ENCODE measurements at regions not wholly inside any gene's neighbourhood (a gene's known extent, or its start where the extent isn't known, plus 50 kb on each side); places are given as distances from the start of the nearest gene placed in this dataset.
"Not testable (repeated sequence)": the region's sequence is repeated elsewhere in the genome, so short reads cannot be mapped to it uniquely, and the experiment has no call there.

DNA sequence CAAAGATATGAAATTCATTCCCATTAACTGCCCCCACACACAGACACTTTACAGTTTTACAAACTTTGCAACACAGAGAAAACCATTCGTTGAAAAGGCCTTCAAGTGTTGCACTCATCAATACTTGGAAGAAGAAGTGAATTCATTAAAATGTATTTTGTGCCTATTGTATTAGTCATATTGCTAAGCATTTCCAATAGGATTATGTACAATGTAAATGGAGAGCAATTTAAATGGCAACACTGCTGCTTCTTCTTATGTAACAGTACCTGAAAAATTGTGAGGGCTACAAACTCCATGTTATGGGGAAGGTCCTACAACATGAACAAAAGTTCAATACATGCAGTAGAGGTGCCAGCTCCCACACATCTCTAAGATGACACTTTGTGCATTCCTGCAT is 209.3 kb upstream of the POGK start:
- no peak for DNase-seq

DNA sequence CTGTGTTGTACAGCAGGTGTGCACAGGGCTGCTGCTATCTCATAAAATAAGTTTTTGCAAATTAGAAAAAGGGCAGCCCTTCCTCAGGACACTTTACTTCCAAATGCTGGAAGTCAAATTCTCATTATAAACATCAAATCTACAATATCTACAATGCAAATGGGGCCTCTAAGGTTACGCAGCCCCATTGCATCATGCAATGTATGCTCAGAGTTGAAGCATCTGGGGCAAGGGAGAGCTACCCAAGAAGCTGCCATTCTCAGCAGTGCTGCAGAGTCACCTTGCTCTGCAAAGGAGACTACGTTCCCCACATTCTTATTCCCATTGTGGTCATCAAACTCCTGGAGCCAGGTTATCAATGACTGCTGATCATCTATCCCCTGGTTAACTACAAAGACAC is 208.9 kb upstream of the POGK start:
- no peak for DNase-seq

DNA sequence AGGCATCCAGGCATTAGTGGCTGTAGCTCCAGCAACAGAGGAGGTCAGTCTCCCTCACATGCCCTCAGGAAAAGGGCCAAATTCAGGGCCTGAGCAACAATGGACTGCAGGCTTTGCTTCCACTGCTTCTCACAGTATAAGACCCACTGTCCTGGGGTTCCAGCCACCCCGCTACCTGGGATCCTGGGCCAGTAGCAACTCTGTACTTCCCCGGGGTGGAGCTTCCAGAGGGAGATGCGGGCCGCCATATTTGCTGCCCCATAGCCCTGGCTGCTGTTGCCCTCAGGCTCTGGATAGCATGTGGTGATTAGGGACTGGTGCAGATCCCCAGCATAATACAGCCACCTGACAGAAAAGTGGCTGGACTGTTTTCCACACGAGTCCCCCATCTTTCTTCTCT is 201.1 kb upstream of the POGK start:
- DNase-seq = no peak

DNA sequence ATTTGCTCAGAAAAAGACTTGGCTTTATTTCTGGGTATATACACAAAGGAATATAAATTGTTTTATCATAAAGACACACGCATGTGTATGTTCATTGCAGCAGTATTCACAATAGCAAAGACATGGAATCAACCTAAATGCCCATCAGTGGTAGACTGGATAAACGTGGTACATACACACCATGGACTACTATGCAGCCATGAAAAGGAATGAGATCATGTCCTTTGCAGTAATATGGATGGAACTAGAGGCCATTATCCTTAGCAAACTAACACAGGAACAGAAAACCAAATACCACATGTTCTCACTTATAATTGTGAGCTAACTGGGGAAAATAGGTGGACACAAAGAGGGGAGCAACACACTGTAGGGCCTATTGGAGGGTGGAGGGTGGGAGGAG is 182.0 kb upstream of the POGK start:
- not testable (repeated sequence) for DNase-seq

DNA sequence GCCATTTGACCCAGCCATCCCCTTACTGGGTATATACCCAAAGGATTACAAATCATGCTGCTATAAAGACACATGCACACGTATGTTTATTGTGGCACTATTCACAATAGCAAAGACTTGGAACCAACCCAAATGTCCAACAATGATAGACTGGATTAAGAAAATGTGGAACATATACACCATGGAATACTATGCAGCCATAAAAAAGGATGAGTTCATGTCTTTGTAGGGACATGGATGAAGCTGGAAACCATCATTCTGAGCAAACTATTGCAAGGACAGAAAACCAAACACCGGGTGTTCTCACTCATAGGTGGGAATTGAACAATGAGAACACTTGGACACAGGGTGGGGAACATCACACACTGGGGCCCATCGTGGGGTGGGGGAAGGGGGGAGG is 172.5 kb upstream of the POGK start:
- not testable (repeated sequence) for DNase-seq

DNA sequence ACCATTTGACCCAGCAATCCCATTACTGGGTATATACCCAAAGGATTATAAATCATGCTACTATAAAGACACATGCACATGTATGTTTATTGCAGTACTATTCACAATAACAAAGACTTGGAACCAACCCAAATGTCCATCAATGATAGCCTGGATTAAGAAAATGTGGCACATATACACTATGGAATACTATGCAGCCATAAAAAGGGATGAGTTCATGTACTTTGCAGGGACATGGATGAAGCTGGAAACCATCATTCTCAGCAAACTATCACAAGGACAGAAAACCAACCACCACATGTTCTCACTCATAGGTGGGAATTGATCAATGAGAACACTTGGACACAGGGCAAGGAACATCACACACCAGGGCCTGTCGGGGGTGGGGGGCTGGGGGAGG is 171.7 kb upstream of the POGK start:
- DNase-seq = not testable (repeated sequence)

DNA sequence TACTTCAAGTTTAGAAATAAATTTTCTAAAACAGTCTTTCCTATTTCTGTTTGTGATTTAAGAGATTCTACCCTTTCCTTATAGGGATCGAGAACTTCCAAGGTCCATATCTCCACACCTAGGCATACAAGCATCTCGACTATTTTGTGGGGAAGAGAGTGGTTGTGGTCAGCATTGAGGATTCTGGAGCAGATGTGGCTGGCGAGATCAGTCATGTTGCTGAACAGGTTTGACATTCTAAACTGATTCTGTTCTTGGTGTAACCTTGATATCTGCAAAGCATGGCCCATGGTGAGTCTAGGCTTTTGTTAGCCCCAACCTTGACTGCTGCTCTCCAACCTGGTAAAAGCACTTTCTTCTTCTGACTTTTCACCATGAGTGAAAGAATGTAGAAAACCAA is 167.6 kb upstream of the POGK start:
- DNase-seq = no peak

DNA sequence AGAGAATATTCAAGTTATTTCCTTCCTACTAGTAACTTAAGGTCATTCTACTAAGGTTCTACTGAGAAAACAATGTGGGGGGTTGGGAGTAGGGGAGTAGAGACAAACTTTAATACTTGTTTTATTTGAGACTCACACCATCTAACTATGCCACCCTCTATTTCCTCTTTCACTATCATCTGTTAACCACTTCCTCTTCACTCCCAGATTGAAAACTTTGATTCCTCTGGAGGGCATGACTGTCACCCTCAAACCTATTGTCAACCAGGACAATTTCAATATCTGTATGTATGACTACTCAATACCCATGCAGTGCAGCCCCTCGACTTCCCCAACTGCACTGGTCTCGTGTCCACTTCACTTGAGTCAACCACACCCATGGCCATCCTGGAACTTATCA is 165.6 kb upstream of the POGK start:
- no peak for DNase-seq

DNA sequence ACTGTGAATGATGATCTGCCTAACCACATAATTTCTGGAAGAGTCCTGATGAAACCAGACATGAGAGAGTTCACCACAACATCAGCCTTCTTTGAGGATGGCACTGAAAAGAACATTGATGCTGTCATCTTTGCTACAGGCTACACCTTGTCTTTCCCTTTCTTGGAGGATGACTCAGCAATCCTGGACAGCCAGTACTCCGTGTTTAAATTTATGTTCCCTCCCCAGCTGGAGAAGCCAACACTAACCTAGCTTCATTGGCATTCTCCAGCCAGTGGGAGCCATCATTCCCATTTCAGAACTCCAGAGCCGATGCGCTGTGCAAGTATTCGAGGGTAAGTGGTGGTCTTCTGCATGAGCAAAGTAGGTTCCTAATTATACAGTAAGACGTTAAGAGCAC is 164.1 kb upstream of the POGK start:
- DNase-seq = no peak

DNA sequence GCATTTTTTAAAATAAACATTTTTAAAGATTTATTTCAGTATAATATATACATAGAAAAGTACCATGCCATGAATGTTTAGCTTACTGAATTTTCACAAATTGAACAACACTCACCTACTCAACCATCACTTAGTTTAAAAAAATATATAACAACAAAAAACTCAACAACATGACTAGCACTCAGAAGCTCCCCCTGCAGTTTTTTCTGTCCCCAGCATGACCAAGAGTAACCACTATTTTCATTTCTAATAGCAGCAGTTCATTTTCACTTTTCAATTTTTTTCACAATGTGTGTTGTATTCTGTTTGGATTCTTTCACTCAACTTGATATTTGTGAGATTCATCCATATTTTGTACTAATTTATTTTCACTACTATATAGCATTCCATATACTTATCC is 162.3 kb upstream of the POGK start:
- no peak for DNase-seq

DNA sequence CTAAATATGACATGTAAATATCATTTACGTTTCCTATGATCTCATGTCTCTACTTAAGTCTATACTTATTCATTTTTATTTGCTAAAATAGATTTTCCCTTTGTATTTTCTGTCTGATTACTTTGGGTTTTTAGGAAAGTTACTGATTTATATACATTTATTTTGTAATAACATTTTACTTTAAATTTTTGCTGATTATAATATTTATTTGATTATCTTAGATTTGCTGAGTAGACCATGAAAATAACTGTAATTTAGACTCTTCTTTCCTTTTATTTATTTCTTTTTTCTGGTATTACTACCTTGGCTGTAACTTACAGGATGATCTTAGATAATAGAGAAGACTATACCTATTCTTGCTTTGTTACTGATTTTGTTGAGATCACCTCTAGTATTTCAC is 159.9 kb upstream of the POGK start:
- DNase-seq = no peak

DNA sequence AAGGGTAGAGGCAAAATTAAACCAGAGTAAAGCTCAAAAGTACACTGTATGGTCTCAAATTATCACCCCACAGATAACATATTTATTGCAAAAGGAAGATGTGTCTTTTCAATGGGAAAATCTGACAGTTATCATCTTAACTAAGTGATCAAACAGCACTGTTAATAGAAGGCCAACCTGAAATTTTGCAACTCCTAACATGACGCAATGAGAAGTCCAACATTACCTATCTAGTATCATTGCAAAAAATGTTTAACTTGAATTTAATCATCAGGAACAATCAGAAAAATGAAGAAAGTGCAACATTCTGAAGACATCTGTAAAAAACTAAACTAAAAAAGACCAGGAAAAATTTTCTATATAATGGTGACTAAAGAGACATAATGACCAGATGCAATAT is 156.7 kb upstream of the POGK start:
- no peak for DNase-seq

DNA sequence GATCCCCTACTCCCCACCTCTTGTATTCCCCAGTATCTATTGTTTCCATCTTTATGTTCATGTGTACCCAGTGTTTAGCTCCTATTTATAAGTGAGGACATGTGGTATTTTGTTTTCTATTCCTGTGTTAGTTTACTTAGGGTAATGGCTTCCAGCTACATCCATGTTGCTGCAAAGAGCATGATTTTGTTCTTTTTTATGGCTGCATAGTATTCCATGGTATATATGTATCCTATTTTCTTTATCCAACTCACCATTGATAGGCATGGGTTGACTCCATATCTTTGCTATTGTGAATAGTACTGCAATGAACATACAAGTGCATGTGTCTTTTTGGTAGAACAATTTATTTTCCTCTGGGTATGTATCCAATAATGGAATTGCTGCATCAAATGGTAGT is 154.6 kb upstream of the POGK start:
- not testable (repeated sequence) for DNase-seq

DNA sequence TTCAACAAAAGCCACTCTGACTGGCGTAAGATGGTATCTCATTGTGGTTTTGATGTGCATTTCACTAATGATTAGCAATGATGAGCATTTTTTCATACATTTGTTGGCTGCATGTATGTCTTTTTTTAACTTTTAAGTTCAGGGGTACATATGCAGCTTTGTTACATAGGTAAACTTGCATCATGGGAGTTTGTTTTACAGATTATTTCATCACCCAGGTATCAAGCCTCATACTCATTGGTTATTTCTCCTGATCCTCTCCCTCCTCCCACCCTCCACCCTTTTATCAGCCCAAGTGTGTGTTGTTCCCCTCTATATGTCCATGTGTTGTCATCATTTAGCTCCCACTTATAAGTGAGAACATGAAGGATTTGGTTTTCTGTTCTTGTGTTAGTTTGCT is 154.1 kb upstream of the POGK start:
- DNase-seq = no peak

DNA sequence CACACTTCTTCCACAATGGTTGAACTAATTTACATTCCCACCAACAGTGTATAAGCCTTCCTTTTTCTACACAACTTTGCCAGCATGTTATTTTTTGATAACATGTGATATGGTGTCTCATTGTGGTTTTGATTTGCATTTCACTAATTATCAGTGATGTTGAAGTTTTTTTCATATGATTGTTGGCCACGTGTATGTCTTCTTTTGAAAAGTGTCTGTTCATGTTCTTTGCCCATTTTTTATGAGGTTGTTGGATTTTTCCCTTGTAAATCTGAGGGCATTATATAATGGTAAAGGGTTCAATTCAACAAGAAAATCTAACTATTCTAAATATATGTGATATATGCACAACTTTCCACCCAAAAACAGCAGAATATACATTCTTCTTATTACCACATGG is 153.4 kb upstream of the POGK start:
- DNase-seq = not testable (repeated sequence)

DNA sequence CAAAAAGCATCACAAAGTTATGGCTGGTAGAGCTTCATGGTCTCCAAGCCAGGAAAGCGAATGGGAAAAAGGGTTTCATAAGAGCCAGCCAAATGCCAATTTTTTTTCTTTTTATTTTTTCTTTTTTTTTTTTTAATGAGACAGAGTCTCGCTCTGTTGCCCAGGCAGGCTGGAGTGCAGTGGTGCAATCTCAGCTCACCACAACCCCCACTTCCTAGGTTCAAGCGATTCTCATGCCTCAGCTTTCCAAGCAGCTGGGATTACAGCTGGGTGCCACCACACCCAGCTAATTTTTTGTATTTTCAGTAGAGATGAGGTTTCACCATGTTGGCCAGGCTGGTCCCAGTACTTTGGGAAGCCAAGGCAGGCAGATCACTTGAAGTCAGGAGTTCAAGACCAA is 148.7 kb upstream of the POGK start:
- not testable (repeated sequence) for DNase-seq

DNA sequence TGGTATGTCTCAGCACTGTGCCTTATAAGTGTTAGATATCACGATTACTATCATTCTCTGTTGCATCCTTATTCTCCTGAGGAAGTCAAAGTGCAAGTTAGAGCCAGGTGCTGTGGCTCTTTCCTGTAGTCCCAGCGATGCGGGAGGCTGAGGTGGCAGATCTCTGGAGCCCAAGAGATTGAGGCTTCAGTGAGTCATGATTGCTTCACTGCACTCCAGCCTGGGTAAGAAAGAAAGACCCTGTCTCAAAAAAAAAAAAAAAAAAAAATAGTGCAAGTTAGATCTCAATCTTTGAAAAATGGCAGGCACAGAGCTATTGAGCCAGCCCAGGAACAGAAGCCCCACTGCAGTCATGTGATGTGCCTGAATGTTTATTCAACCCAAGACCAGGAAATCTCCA is 147.8 kb upstream of the POGK start:
- no peak for DNase-seq

DNA sequence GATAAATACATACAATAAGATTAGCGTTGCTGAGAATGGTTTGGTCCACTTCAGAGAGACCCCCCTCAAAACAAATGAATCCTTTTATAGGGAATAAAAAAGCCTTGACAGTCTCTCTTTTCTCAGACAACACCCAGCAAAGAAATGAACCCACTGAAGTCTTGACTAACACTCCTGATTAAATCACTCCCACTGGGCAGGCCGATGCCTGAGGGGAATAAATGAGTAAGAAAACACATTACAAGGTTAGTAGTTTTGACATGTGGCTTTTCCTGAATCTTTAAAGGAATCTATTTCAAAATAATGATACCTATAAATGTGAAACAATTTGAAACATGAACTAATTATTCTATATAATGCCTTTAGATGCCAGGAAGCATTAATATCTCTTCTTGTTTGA is 146.9 kb upstream of the POGK start:
- no peak for DNase-seq

DNA sequence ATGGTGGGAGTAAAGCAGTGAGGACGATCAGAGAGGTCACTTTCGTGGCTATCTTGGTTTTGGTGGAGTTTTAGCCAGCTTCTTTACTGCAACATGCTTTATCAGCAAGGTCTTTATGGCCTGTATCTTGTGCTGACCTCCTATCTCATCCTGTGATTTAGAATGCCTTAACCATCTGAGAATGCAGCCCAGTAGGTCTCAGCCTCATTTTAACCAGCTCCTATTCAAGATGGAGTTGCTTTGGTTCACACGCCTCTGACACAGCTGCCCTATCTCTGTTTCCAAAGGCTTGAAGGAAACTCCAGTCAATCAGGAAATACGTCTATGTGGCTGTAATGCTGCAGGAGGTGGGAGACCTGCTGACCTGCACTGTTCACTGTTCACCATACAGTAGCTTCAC is 146.1 kb upstream of the POGK start:
- no peak for DNase-seq

DNA sequence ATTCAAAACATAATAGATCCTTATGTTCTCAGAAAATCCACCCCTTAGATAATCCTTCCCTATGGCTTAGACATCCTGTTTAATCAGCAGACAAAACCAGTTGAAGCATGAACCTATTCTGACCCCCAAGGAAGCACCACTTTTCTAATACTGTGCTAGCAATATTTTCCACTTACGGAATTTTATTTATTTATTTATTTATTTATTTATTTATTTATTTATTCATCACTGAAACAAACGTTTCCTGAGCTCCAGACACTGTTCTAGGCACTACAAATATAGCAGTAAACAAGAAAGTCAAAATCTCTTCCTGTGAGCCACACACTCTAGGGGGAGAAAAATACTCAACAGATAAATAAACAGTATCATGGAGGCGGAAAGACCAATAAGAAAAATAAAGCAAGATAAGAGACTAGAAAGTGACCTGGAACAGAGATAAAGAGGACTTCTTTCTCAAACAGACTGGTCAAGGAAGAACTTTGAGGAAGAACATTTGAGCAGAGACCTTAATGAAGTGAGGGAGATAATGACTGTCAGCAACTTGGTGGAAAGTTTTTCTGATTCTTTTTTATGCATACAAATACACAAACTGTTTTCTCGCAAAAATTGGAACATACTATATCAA is 145.5 kb upstream of the POGK start:
- DNase-seq = no peak

DNA sequence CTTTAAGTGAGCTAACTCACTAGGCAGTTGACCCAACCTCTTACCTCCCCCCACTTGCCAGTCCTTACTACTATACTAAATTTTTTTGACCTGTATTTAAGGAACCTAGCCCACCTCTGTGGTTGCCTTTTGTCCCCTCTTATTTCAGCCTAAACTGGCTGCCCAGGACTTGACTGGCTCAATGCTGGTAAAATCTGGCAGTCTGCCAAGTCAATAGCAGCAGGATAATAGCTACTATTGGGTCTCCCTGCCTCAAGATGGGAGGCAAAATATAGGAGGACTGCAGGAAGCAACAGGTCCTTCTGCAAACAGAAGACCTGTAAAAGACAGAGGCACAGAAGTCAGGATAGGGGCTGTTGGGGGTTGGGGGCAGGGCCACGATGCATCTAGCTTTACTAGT is 144.2 kb upstream of the POGK start:
- no peak for DNase-seq

DNA sequence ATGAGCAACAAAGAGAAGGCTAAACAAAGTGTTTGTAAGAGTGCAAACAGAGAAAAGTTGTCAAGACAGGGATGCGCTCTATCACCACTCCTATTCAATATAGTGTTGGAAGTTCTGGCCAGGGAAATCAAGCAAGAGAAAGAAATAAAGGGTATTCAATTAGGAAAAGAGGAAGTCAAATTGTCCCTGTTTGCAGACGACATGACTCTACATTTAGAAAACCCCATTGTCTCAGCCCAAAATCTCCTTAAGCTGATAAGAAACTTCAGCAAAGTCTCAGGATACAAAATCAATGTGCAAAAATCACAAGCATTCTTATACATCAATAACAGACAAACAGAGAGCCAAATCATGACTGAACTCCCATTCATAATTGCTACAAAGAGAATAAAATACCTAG is 143.4 kb upstream of the POGK start:
- DNase-seq = not testable (repeated sequence)

DNA sequence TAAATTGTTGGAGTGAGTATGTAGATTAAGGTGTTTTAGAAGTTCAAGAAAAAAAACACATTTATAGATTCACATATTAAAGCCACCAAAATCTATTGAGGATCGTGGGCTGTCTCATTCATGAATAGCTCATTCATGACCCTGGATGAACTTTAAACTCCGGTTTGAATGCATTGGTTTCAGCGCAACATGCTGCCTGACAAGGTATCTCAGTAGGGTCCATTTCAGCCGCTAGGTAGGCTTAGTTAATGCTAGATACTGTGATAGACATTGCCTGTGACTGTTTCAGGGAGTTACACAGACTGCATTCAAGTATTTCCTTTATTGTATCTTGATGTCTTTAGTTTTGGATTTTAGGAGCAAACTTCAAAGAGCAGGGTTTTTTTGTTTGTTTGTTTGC is 140.5 kb upstream of the POGK start:
- DNase-seq = no peak

DNA sequence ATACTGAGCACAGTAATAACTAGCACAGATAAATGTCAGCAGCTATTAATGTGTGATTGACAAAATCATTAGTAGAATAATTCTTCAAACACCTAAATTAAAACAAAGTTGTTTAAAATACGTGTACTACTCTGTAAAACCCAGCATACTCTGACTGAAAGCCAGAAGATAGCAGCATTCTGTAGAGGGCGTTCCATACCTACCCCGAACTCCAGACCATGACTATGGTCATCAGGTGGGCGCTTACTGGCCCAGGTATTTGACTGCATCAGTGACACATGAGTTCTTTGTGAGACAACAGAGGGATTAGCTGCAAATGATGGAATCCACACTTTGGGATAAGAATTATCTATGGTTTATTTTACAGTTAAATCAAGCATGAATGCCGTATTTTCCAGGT is 139.7 kb upstream of the POGK start:
- no peak for DNase-seq

DNA sequence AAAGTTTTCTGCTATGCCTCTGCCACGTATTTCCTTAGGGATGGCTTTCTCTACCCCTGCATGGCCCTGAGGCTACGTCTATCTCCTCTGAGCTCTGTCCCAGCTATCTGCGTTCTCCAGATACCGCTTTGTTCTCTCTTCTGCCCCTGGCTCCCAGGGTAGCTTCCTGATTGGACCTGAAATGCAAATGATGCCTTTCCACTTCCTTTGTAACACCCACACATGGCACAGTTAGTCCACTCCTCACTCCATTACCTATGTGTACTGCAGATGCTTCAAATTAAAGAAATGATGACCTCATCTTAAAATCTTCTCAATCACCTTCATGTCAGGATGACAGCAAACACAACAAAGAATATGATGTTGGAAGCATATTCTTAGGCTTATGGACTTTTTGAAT is 138.6 kb upstream of the POGK start:
- DNase-seq = no peak

DNA sequence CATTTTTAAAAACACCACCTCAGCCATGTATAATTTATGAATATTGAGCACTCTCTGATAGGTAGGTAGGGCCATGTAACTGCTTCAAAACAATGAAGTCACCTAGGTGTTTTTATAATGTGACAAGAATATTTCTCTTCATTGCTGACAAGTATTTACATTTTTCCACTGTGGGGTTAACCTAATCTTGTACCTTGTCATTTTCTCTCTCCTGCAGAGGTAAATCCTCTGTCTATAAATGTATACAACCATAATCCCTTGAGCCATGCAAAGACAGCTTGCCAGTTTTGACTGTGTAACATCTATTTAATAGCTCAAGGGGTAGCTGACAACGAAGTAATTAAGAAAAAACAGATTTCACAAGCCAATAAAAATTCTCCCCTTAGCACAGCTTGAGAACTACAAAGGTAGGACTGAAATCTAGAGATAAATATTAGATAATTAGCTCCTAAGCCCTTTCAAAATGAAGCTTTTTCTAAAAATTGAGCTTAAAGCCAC is 137.6 kb upstream of the POGK start:
- DNase-seq = no peak

Measured in activated CD4-positive, alpha-beta T cell treated with anti-CD3 and anti-CD28 coated beads, Interleukin-10, Interleukin-2, amounts not matched to agents 100 ng/mL and 50 ng/mL, durations not matched to agents 16 hours and 8 hours (primary cell).